HepG2 (cell line): ENCODE measurements at regions not wholly inside any gene's neighbourhood (a gene's known extent, or its start where the extent isn't known, plus 50 kb on each side); places are given as distances from the start of the nearest gene placed in this dataset.

Source experiments
- ATAC-seq: fragments of 200-7000 bp; cut with Tn5 transposase; 3 replicates; pipeline ENCODE4 v1.9.1; 2020; ENCODE audit warnings: mild to moderate bottlenecking, moderate library complexity
- BruUV-seq: library from RNA; stranded (reverse); fragments of 400-500 nt; replicated peaks from 2 replicates; lab custom pipeline; 2021; lab: Mats Ljungman, UMichigan
- CTCF ChIA-PET: fragments of 300-600 bp; formaldehyde crosslinking; extraction: SDS; loops from one replicate; lab custom pipeline; 2021; ENCODE audit warnings: low total read pairs, inconsistent platforms, low intra/inter-chr PET ratio; lab: Yijun Ruan, JAX
- POLR2A ChIA-PET: fragments of 350-600 bp; sonication (Branson Sonifier 250); formaldehyde crosslinking; loops from one replicate; lab custom pipeline; 2020; ENCODE audit warnings: antibody characterized with exemption, inconsistent platforms; lab: Yijun Ruan, JAX
- DNase-seq: peaks from one replicate; pipeline ENCODE4 v3.0.0-alpha.2; 2015; ENCODE audit warnings: low spot score
- FAIRE-seq: peaks from 3 replicates; lab custom pipeline; 2011; peaks lifted over from hg19 to GRCh38; lab: Jason Lieb, UNC
- H2AFZ ChIP-seq: one replicate; pipeline ENCODE4 v1.6.1; 2011; ENCODE audit warnings: low read length, inconsistent platforms
- H3K27ac ChIP-seq: fragments of 300-600 bp; 3 replicates; pipeline ENCODE4 v1.8.0; 2011; ENCODE audit warnings: mixed run types, mild to moderate bottlenecking, mixed read lengths, low read length, inconsistent platforms; ENCODE audit not compliant: insufficient read depth; ENCODE audit errors: extremely low read length
- H3K27me3 ChIP-seq, 2 experiments: fragments of 200-600 bp in 1 of 2; 2 replicates in 1 of 2; 3 replicates in 1 of 2; pipeline versions ENCODE4 v1.6.0 to v1.8.0; 2011; ENCODE audit warnings: low read length in 2 of 2, mild to moderate bottlenecking in 2 of 2, moderate library complexity in 2 of 2, inconsistent platforms in 1 of 2; ENCODE audit not compliant: insufficient read depth in 2 of 2, control insufficient read depth in 1 of 2
- H3K36me3 ChIP-seq, 2 experiments: fragments of 200-600 bp in 1 of 2; replicated peaks in 1 of 2; 2 replicates in 1 of 2; 3 replicates in 1 of 2; pipeline versions ENCODE4 v1.5.1 to v1.8.0; 2011; ENCODE audit warnings: low read length in 2 of 2, inconsistent platforms in 1 of 2; ENCODE audit not compliant: insufficient read depth in 2 of 2, control insufficient read depth in 1 of 2
- H3K4me1 ChIP-seq: 2 replicates; pipeline ENCODE4 v1.5.1; 2012; ENCODE audit warnings: low read length, inconsistent platforms; ENCODE audit not compliant: insufficient read depth
- H3K4me2 ChIP-seq: 2 replicates; pipeline ENCODE4 v1.6.0; 2011; ENCODE audit warnings: low read depth, low read length, inconsistent platforms
- H3K4me3 ChIP-seq, 3 experiments: fragments of 200-600 bp in 1 of 3; sonication (generic), shearing (Covaris generic) in 1 of 3; replicated peaks in 1 of 3; 2 replicates each; pipeline ENCODE4 v1.5.1; 2011 to 2016; ENCODE audit warnings: low read length in 3 of 3, inconsistent platforms in 2 of 3, low read depth in 2 of 3, mild to moderate bottlenecking in 2 of 3, control low read depth in 1 of 3, mixed read lengths in 1 of 3; ENCODE audit not compliant: insufficient read depth in 1 of 3
- H3K79me2 ChIP-seq: one replicate; pipeline ENCODE4 v1.6.1; 2011; ENCODE audit warnings: low read length, inconsistent platforms; ENCODE audit not compliant: insufficient read depth
- H3K9ac ChIP-seq: 2 replicates; pipeline ENCODE4 v1.6.0; 2011; ENCODE audit warnings: mild to moderate bottlenecking, low read depth, low read length, inconsistent platforms; ENCODE audit not compliant: insufficient read depth
- H3K9me3 ChIP-seq: 2 replicates; pipeline ENCODE4 v1.5.1; 2012; ENCODE audit warnings: mild to moderate bottlenecking, low read length
- H4K20me1 ChIP-seq: 2 replicates; pipeline ENCODE4 v1.6.0; 2011; ENCODE audit warnings: inconsistent platforms, mild to moderate bottlenecking, low read length, moderate library complexity; ENCODE audit not compliant: insufficient read depth
- SMAD1 ChIP-seq: sonication (generic); formaldehyde crosslinking; IDR thresholded peaks from 2 replicates; pipeline ENCODE4 v1.4.0; 2020; ENCODE audit warnings: missing genetic modification reagents, low read depth, mild to moderate bottlenecking, borderline replicate concordance
- ZNF687 ChIP-seq: sonication (generic); formaldehyde crosslinking; IDR thresholded peaks from 2 replicates; pipeline ENCODE4 v1.5.1; 2020; ENCODE audit warnings: mild to moderate bottlenecking, missing genetic modification reagents, moderate library complexity
- ZNF816 ChIP-seq: sonication (generic); formaldehyde crosslinking; IDR thresholded peaks from 2 replicates; pipeline ENCODE4 v1.8.0; 2022; ENCODE audit warnings: missing genetic modification reagents, mild to moderate bottlenecking, borderline replicate concordance
- WGBS: methylation state at CpG from one replicate; pipeline ENCODE4 v1.1.6; 2017; ENCODE audit warnings: low lambda C conversion rate; 5-methylcytosine and 5-hydroxymethylcytosine counted together
- in situ Hi-C: cut with HindIII; loops from 2 replicates; pipeline ENCODE4 v1.10.0; 2017; ENCODE audit warnings: low pct_unique_long_range_greater_than_20kb; ENCODE audit not compliant: extremely low pct_ligation_motif_present
- intact Hi-C: fragments of 100-400 bp; cut with micrococcal nuclease; formaldehyde crosslinking; loops from one replicate; pipeline ENCODE4 v1.10.0; 2022; ENCODE audit not compliant: unreplicated experiment

GRCh38 chr13:76703216-76703615 is 183.0 kb downstream of the KCTD12 start:
- intact Hi-C loops, result no loop called here
- 3% methylated on average over 2 of the region's 2 CpGs for WGBS
- no peak for FAIRE-seq

More at GRCh38 chr13:76703216-76703615, 183.0 kb downstream of the KCTD12 start:
- peaks cover 0 to 4% of the 10 kb centered on the region in 2 experiments; a peak in 1 of 5 replicates for H3K27me3 ChIP-seq
- in situ Hi-C loops, result no loop called here
- no peaks in the 10 kb centered on the region for H3K4me1 ChIP-seq
- no peak overlapping the region for H3K27ac ChIP-seq
- DNase-seq, result no peak
- ATAC-seq, result no peak
- CTCF ChIA-PET, result no interaction called here
- no peaks in the 10 kb centered on the region for H3K36me3 ChIP-seq
- no peaks in the 10 kb centered on the region for H4K20me1 ChIP-seq
- no peak overlapping the region for H3K9ac ChIP-seq
- no peak overlapping the region for H2AFZ ChIP-seq
- no peaks in the 10 kb centered on the region for H3K9me3 ChIP-seq
- no peak overlapping the region for H3K4me3 ChIP-seq
- POLR2A ChIA-PET, result no interaction called here
- no peaks in the 10 kb centered on the region for H3K79me2 ChIP-seq
- no TSS peak for BruUV-seq
- H3K4me2 ChIP-seq, result no peak overlapping the region
- no peak for TF ChIP-seq ZNF687
- TF ChIP-seq SMAD1 (CRISPR knock-in tag), result no peak
- TF ChIP-seq ZNF816, result no peak
- TF ChIP-seq, all 625 proteins: peak for 0
